Activated T-cell treated with anti-CD3 and anti-CD28 coated beads for 48 hours (primary cell): ENCODE measurements at regions not wholly inside any gene's neighbourhood (a gene's known extent, or its start where the extent isn't known, plus 50 kb on each side); places are given as distances from the start of the nearest gene placed in this dataset.
"Not testable (repeated sequence)": the region's sequence is repeated elsewhere in the genome, so short reads cannot be mapped to it uniquely, and the experiment has no call there.

Experiments
- DNase-seq: peaks from one replicate; pipeline ENCODE4 v3.0.0-alpha.2; 2020; ENCODE audit warnings: low read depth

- DNase-seq, result not testable (repeated sequence)
These were observed 252.0 kb upstream of the USP25 start for GRCh38 chr21:15477773-15478172.

- no peak for DNase-seq
These were observed 249.6 kb upstream of the USP25 start for GRCh38 chr21:15480160-15480559.

DNA sequence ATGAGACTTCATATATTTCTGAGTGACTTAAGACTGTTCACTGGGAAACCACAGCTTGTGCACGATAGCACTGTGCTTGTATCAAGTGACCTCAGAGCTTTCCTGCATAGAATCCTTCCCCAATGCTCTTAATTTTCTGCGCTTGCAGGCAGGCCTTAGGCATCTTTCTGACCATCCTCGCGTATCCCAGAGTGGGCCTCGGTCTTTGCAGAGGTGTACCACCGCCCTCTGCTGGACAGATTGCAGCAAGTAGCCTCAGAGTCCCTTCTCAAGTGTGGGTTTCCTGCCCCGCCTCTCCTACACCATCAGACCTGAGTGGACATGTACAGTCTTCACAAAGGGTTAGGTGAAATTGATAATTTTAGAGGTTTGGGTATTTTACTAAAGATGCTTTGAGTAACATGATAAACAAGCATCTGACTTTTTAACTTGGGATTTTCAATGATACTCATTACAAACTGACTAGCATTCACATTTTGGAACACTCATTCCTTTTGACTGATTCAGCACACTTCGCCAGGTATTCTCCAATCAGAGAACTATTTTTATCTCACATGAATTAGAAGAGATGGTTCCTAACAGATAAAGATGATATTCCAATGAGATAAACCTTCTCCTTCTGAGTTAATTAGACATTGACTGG is 246.5 kb upstream of the USP25 start:
- peak; percentile 70 for DNase-seq

DNA sequence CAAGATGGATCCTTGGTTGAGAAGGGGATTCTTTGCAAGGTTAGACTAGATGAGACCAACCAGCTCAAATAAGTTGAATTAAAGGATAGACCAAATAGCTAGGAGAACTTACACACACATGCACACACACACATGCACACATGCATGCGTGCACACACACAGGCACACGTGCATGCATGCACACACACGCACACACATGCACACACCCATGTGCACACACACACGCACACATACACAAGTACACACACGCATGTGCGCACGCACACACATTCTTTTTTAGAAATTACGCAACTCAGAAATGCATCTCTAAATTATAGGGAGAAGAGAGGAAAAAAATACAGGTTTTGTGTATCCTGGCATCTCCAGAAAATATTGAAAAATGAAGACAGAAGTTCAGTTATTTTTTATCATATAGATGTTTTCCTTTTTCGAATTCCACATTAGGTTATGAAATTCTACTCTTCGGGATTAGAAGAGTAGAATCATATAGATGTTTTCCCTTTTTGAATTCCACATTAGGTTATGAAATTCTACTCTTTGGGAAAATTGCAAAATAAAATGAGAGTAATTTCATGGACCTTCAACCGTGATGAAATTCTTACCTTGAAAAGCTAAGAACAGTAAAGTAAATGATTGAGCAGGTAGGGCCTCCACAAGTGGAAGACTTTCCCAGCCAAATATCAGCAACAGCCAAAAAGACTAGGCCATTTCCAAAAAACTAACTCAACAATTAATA is 243.2 kb upstream of the USP25 start:
- DNase-seq, result no peak

DNA sequence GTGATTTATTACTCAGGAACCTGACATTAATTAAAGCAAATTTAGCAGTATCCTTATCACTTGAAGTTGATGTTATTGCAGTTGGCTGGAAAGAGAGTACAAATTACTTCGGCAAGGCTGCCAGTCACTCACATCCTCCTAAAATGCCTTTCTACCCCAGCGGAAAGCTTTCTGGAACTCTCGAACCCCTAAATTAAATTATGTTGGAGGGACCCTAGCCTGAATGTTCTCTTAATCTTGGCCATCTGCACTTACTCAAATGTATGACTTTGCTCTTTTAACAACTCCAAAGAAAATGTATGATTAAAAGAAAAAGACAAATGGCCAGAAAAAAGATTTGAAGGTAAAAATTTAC is 242.6 kb upstream of the USP25 start:
- DNase-seq, result no peak

- no peak for DNase-seq
These were observed 238.7 kb upstream of the USP25 start for GRCh38 chr21:15491100-15491499.

DNA sequence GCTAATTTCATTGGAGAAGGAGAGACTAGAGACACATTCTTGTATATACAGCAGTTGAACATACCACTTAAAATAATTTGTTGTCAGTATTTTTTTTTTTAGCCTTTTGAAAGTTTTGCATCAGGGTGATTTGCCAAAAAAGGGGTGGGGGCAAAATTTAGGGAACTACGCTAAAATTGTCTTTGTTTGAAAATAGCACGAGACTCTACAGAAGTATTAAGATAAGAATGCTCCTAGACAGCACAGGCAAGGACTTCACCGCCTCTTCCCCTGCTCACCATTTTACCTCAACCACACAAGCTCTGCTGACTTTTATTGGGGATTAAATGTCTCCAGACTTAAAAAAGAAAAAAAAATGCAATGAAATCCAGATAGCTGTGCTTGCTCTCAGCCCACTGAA is 236.1 kb upstream of the USP25 start:
- no peak for DNase-seq

- no peak for DNase-seq
These were observed 235.3 kb upstream of the USP25 start for GRCh38 chr21:15494481-15494880.

DNA sequence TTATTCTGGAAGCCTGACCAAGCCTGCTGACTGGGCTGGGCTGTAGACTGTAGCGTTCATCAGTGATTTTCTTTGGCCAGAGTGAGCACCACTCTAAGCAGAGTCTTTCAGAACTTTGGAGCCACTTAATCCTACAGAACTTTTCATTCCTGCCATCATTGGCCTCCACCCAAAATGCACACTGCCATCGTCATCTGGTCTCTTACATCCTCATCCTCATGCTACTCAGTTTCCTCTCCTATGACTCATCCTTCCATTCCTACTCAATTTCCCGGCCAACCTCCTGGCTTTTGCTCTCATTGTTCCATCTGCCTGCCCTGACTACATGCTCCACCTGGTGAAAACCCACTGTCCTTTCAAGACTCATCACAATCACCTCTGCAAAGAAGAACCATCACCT is 233.8 kb upstream of the USP25 start:
- DNase-seq, result no peak

DNA sequence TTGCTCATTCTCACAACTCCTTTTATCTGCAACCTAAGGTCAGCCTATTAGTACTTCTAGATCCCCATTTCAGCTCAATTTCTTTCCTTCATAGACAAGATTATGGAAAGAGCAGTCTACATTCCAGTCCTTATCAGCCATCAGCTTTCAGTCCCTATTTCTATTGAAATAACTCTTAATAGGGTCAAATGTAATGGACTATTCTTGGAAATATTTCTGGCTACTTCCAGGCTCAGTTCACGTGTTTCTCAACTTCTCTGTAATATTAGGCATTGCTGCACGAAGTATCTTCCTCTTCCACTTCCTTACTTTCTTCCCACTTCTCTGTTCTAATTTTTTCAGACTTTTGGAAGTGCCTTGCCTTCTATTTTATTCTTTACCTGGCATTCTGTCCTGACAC is 232.9 kb upstream of the USP25 start:
- no peak for DNase-seq

GRCh38 chr21:15498455-15498854 is 231.3 kb upstream of the USP25 start:
- no peak for DNase-seq

- no peak for DNase-seq
These were observed 223.7 kb upstream of the USP25 start for GRCh38 chr21:15506086-15506485.

- no peak for DNase-seq
These were observed 221.2 kb upstream of the USP25 start for GRCh38 chr21:15508554-15508953.

DNA sequence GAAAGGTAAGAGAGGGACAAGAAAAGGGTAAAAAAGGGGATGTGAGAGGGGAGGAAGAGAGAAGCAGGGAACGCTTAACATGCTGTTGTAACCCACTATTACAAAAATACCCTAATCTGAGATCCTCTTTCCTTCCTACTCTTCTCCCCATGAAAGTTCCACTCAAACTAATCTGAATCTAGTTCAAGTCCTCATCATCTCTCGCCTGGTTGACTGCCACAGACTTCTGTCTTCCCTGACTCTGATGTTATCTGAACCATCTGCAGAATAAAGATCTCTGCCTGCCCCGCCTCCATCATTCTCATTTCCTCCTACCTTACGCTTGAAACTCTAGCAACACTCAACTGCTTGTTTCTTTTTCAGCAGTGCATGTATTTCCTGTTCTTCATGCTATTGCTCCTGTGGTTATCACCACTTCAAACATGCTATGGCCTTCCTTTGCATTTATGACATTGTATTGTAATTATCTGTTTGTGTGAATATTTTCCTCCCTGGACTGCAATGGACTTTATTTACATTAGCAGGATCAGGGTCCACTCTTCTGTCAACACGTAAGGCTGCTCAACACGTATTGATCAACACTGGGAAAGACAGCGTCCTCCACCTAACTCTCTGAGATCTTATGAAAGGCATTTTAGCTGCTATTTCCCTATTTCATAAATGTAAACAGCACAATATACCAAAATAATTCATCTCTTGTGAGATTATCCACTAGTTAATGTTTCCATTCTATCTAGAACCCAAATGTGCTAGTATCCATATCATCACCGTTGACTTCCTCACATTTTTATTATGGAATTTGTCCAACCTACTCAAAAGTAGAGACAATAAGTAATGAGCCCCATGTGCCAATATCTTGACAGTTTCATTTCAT is 215.5 kb upstream of the USP25 start:
- peak; percentile 24 for DNase-seq

DNA sequence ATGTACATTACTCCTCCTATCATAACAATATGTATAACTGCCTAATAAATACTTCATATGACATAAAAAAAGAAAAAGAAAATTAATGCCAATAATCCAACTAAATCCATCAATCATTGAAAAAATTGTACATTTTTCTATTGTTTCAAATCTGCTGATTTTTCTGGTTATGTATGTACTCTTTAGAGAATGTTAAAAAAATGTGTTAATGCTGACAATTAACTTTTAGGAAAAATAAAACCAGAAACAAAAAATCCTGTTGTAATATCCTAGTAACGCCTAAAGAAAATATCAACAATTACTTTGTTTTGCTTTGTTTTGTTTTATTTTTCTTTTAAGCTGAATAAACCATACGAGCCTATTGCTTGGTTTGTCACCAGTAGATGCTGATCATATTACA is 213.9 kb upstream of the USP25 start:
- DNase-seq, result no peak

DNA sequence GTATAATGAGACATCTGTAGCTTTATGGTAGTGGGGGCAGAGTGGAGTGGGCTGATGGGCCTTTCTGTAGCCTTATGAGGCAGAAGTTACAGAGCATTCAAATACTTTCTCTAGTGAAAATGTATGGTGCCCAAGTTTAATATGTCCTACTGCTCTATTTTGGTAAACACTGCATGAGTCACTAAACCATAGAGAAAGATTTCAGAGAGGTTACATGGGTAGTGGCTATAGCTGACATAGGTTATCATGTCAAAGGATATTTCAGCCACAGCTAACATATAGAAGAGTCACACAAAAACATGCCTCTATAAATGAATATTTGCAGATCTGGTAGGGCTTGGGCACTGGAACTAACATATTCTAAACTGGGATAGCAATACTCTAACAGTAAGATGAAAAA is 212.4 kb upstream of the USP25 start:
- DNase-seq, result no peak

- DNase-seq, result no peak
These were observed 208.8 kb upstream of the USP25 start for GRCh38 chr21:15520811-15521643.

DNA sequence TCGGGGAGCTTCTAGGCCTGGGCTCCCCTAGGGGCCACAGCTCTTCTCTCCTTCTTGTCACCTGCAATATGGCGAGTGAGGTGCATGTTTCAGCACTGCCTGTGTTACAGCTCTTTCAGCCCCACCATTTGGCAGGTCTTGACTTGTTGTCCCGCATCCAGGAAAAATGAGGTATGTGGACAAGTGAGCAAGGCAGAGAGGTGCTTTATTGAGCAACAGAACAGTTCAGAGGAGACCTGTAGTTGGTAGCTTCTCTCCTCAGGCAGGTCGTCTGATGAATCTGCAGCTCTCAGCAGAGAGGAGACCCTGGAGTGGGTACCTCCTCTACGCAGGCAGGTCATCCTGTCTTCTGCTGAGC is 208.2 kb upstream of the USP25 start:
- no peak for DNase-seq

GRCh38 chr21:15522148-15522547 is 207.6 kb upstream of the USP25 start:
- no peak for DNase-seq

DNA sequence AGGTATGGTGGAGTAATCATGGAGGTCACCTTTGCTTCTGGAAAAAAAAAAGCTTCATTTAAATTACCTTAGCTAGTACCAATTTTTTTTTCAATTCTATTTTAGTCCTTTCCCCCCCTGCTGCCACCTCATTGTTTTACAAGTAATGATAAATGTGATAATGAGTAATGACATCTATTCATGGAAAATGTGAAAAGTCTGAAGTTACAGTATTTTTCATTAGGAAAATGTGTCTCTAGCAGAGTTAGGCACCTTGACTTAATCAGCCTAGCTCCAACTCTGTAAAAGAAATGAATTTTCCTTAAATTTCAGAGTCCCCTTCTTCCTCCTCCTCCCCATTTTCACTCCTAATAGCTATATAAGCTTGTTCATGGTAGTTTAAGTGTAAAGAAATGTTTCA is 204.9 kb upstream of the USP25 start:
- DNase-seq, result no peak

DNA sequence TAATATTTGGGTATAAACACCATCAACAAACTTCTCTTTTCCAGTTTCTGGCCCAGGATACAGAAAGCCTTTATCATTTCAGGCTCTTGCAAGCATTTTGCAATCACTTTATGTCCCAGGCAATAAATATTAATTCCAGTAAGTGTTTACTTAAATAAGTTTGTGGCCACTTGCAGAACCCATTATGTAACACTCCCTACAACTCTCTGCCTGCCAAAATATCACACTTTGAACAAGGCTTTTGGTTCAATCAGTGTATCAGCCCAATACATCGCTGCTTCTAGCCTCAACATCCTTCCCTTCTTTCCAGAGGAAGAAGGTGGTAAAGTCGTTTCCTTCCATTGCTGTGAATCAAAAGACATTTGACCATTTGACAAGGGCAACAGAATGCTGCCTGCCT is 203.0 kb upstream of the USP25 start:
- no peak for DNase-seq

DNA sequence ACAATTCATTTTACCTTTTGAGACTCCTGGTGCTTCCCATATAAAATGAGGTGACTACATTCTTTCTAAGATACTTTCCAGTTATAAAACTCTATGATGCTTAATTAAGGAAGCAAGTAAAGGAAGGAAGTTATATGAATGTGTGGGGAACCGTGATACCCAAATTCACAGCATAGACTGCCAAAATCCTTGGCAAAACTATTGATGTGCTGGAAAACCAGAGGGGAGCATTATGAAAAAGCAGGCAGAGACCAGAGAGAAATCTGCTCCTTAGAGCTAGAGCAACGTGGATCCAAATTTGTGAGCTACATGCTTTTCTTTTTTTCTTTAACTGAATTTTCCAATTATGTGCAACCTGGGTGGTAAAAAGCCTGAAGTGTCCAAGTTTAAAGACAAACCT is 201.4 kb upstream of the USP25 start:
- DNase-seq, result no peak
